ENCODE measurements at regions not wholly inside any gene's neighbourhood (a gene's known extent, or its start where the extent isn't known, plus 50 kb on each side); places are given as distances from the start of the nearest gene placed in this dataset.
"Not testable (repeated sequence)": the region's sequence is repeated elsewhere in the genome, so short reads cannot be mapped to it uniquely, and the experiment has no call there.

DNA sequence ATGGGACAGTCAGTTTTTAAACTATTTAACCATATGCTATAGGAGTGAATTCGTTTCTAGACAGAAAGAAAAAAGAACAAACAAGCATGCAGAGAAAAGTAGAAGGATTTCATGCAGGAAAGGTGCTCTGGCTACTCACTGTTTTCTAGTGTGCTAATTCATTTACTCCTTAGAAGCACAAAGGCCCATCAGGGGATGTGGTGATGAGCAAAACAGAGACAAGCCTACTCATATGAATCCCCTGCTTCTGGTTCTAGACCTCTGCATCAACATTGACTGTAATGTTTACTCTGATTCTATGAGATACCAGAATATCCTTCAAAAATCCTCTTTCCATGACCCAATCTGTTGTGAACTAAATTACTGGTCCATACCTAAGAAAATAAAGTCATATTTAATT, 801.9 kb downstream of the PLOD2 start:
- DNase-seq, result no peak

GRCh38 chr3:145368748-145369147, 792.2 kb downstream of the PLOD2 start:
- DNase-seq, result no peak

DNA sequence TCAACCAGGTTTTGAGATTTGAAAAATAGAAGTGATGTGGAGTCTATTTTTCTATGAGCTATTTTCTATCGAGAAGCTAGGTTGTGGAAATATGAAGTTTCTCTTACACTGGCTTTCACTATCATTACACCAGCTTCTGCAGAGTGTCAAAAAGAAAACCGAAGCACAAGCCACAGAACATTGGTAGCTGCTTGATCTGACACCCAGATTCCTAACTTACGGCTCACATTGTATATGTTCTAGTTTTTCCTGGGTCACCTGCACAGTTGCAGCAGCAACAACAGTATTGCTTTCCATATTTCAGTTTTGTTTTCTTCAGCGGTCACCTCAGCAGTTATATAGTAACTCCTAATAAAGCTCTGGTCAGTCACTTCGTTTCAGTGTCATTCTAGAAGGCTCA, 790.1 kb downstream of the PLOD2 start:
- DNase-seq, result no peak

DNA sequence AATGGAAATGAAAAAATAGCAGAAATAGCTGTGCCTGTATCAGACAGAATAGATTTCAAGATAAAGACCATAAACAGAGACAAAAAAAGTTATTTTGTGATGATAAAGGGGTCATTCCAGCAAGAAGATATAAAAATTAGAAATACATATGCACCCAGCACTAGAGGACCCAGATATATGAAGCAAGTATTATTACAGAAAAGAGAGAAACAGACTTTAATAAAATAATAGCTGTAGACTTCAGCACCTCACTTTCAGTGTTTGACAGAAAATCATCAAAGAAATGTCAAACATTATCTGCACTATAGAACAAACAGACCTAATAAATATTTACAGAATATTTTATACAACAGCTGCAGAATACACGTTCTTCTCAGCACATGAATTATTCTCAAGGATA, 783.7 kb downstream of the PLOD2 start:
- DNase-seq, result no peak

DNA sequence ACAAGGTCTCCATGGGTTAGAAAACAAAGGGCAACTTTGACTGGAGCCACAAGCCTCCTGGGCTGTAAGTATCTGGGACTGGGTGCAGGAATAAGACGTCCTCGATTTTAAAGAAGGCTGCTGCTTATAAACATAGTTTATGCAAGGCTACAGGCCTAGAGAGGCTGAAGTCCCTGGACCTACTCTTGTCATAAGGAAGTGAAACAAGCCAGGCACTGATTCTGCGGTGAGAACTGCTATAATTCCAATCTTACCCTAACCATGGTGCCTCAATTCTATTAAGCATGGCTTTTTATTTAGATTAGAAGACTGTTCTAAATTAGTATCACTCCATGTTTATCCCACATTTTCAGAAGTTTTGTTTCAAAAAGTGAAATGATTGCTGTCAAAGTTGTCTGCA, 777.6 kb downstream of the PLOD2 start:
- DNase-seq, result no peak

DNA sequence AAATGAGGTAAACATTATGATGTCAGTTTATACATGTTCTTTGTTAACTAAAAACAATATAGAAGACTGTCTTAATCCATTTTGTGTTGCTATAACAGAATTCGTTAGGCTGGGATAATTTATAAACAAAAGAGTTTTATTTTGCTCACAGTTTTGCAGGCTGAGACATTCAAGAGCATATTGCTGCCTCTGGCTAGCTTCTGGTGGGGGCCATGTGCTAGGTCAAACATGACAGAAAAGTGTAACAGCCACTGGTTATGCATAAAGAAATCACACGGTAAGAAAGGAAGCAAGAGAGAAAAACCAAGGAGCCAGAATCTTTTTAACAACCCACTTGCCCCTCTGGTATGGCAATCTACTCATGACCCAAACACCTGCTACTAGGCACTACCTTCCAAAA, 776.7 kb downstream of the PLOD2 start:
- DNase-seq, result no peak

DNA sequence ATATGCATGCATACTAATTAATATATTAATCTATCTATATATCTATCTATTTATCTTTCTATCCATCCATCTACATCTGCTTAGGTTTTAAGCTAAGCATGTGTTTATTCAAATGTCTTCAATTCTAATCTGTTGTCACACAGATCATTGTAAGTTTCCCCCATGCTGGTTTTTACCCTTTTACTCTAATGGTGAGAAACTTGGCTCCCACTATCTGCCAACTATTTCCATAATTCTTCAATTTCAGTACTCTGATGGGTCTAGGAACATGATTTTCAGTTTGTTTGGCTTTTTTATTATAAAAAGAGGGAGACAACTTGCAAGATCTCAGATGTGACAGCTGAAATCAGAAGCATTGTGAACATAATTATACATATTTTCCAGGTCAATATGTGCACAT, 773.8 kb downstream of the PLOD2 start:
- DNase-seq, result no peak

DNA sequence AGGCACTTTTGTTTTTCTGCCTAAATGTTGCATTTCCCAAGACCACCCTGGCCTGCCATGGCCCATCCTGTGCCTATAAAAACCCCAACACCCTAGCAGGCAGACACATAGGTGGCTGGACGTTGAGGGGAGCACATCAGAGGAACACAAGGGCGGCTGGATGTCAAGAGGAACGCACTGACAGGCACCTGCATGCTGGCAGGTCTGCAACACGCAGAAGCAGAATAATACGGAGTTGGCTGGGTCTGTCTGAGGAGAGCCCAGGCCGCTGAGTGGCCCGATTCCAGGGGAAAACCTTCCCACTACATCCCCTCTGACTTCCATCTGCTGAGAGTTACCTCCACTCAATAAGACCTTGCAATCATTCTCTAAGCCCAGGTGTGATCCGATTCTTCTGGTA, 765.6 kb downstream of the PLOD2 start:
- no peak for DNase-seq

DNA sequence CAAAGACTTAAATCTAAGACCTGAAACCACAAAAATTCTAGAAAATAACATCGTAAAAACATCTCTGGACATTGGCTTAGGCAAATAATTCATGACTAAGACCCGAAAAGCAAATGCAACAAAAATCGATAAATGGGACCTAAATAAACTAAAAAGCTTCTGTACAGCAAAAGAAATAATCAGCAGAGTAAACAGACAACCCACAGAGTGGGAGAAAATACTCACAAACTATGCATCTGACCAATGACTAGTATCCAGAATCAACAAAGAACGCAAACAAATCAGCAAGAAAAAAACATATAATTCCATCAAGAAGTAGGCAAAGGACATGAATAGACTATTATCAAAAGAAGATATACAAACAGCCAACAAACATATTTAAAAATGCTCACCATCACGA, 749.4 kb downstream of the PLOD2 start:
- no peak for DNase-seq

DNA sequence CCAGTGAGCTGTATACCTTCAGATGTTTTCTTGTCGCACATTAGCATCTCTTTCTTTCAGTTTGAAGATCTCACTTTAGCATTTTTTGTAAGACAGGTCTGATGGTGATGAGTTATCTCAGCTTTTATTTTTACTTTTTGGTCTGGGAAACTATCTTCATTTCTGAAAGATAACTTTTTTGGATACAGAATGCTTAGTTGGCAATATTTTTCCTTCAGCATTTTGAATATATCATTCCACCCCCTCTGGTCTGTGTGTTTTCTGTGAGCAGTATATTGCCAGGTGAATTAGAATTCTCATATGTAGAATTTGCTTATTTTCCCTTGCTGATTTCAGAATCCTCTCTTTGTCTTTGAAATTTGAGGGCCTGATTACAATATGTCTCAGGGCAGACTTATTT, 743.3 kb downstream of the PLOD2 start:
- DNase-seq, result no peak

- DNase-seq, result no peak
Measured at GRCh38 chr3:145422556-145422955, 738.4 kb downstream of the PLOD2 start.

DNA sequence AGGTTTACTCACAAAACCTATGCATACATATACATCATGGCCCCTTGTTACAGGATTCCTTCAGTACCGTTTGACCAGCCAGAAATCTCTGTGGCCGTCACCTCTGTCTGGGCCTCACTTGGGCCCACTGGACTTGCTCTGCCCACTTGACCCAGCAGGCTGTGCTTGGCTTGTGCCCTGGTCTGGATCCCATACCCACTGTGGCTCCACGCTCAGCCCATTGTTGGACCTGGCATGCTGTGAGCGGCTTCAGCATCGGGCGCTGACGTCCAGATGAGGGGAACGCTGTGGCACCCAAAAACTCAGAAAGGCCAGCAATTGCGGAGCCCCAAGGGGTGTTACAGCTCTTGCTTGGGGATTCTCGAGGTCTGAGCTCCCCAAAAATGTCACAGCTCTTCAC, 733.6 kb downstream of the PLOD2 start:
- DNase-seq, result no peak

DNA sequence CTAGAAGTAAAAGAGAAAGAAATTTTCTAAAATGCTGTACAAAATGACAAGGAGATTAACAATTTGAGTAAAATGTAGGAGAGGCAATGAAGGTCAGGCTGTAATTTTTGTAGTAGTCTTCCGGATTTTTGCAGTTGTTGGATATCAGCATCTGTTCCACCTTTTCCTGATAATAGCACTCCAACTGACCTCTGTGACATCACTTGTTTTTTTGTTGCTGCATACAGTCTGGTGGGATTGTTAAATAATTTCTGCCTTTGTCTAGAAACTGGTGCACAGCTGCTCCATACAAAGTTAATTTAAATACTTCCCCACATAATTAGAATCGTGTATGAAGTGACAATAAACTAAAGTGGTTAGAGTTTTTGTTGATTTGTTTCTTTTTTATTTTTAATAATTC, 731.4 kb downstream of the PLOD2 start:
- no peak for DNase-seq

GRCh38 chr3:145448436-145448835, 712.5 kb downstream of the PLOD2 start:
- DNase-seq, result no peak

- DNase-seq, result no peak
Measured at GRCh38 chr3:145450018-145450682, 710.8 kb downstream of the PLOD2 start.

- no peak for DNase-seq
Measured at GRCh38 chr3:145457825-145458552, 703.0 kb downstream of the PLOD2 start.

- DNase-seq, result not testable (repeated sequence)
Measured at GRCh38 chr3:145459681-145460080, 701.3 kb downstream of the PLOD2 start.

GRCh38 chr3:145471976-145472375, 689.0 kb downstream of the PLOD2 start:
- DNase-seq, result no peak

- not testable (repeated sequence) for DNase-seq
Measured at GRCh38 chr3:145482735-145483134, 678.2 kb downstream of the PLOD2 start.

DNA sequence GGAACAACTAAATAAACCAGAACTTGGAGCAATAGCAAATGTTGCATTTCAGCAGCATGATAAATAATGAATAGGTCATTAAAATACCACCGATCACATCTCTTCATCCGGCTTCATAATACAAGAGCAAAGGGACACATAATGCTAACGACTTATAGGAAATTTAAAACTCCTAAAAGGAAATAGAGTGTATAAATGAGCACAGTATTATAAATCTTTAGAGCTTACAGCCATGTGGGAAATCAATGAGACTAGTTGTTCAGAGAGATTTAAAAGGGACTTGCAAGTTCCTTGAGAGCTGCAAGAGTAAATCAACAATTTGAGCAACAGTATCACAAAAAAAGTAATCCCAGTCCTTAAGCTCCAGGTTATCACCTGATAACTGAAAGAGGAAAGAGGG, 677.0 kb downstream of the PLOD2 start:
- DNase-seq, result no peak

DNA sequence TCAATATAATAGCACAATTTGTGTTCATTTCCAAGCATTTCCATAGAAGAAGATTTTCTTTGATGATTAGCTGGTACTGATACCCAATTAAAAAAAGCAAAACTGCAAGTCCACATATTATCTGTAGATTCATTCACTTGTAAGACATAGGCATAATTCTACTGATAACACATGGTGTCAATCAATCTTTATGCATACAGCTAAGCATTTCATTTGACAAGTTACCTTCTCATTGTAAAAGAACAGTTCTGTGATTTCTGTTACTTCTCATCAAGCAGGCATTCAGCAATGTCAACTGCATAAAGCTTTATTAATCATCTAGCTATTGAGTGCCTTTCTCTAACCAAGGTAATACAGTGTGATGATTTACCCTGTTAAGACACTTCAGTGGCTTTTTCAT, 672.0 kb downstream of the PLOD2 start:
- DNase-seq, result no peak

DNA sequence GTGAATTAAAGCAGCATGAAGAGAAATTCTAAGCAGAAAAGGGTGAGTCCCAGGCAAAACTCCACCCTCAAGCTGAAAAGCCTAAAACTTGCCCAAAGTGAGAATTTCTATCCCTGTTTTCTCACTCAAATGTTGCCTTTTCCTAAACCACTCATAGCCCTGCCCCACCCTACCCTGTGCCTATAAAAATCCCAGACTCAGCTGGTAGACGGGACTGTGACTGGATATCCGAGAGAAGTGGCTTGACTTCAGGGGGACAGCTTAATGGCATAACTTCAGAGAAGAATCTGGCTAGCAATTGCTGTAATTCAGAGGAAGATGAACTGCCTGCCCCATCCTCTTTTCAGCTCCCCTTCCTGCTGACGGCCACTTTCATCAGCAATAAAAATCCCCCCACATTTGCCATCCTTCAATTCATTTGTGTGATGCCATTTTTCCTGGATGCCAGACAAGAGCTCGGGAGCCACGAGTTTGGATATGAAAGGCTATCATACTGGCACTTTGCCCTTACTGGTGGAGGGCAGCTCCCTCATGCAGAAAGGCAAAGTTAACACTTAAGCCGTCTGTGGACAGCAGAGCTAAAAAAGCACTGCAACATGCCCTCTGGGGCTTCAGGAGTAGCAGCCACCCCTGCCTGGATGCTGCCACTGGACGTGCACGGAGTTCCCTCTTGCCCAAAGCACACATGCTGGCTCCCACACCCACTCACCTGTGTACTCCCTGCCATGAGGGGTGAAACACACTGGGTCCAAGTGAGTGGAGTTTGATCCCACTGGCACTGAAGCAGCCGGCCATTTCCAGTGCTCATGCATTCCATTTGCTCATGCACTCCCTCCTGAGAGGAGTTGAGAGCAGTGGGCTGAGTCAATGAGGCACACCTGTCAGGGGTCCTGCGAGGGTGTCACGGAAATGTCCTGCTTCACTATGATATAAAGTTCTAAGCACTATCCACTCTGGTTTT, 670.6 kb downstream of the PLOD2 start:
- no peak for DNase-seq

GRCh38 chr3:145492456-145492855, 668.5 kb downstream of the PLOD2 start:
- DNase-seq, result no peak

DNA sequence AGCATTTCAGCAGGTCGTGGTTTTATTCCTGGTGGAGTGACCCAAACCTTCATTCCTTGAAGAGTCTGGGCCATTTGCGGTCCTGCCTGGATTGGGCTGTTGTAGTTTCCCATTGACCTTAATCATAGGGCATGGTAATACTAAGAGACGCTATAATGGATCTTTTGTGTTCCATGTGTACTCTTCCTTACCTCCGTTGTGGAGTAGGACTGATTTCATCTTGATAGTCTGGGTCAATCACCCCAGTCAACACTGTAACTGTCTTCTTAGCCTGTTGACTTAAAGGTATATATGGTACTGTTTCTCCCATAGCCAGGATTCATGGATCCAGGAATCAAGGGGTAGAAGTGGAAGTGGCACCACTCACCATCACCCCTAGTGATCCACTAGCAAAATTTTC, 643.6 kb downstream of the PLOD2 start:
- DNase-seq, result not testable (repeated sequence)

Data from Kasumi-1 (cell line).